Epithelial cell of proximal tubule (primary cell): ENCODE measurements at regions not wholly inside any gene's neighbourhood (a gene's known extent, or its start where the extent isn't known, plus 50 kb on each side); places are given as distances from the start of the nearest gene placed in this dataset.

Experiments used
- DNase-seq: peaks from one replicate; pipeline ENCODE4 v3.0.0-alpha.2; 2011; ENCODE audit warnings: low read depth
- H3K4me3 ChIP-seq: 2 replicates; pipeline ENCODE4 v1.5.1; 2011; ENCODE audit warnings: low read depth, mild to moderate bottlenecking, low read length
- CTCF ChIP-seq: conservative IDR thresholded peaks from 2 replicates; pipeline ENCODE4 v1.5.1; 2012; ENCODE audit warnings: low read depth, mild to moderate bottlenecking, low read length

- no peak for DNase-seq
Observed at GRCh38 chr4:137663251-137664045, 131.2 kb upstream of the PCDH18 start.

GRCh38 chr4:137661693-137662092 is 129.4 kb upstream of the PCDH18 start:
- no peak for DNase-seq
- H3K4me3 ChIP-seq, result no peak overlapping the region
- TF ChIP-seq CTCF, result no peak

More at GRCh38 chr4:137663251-137664045, 131.2 kb upstream of the PCDH18 start:
- TF ChIP-seq CTCF, result no peak
- no peak overlapping the region for H3K4me3 ChIP-seq

GRCh38 chr4:137660211-137660610 is 127.9 kb upstream of the PCDH18 start:
- no peak for TF ChIP-seq CTCF
- no peak for DNase-seq
- no peak overlapping the region for H3K4me3 ChIP-seq

- no peak for TF ChIP-seq CTCF
- no peak for DNase-seq
- no peak overlapping the region for H3K4me3 ChIP-seq
Observed at GRCh38 chr4:137659431-137659830, 127.1 kb upstream of the PCDH18 start.

- no peak overlapping the region for H3K4me3 ChIP-seq
- TF ChIP-seq CTCF, result no peak
- no peak for DNase-seq
Observed at GRCh38 chr4:137656661-137657060, 124.4 kb upstream of the PCDH18 start.

GRCh38 chr4:137655302-137655701 is 123.0 kb upstream of the PCDH18 start:
- no peak overlapping the region for H3K4me3 ChIP-seq
- TF ChIP-seq CTCF, result no peak
- no peak for DNase-seq

- no peak for TF ChIP-seq CTCF
- DNase-seq, result no peak
- H3K4me3 ChIP-seq, result no peak overlapping the region
Observed at GRCh38 chr4:137651128-137651527, 118.8 kb upstream of the PCDH18 start.
